ENCODE measurements at regions not wholly inside any gene's neighbourhood (a gene's known extent, or its start where the extent isn't known, plus 50 kb on each side); places are given as distances from the start of the nearest gene placed in this dataset.

- Histone ChIP-seq H3K27ac (ENCODE audit: low read depth in 2 of 2, low read length in 1 of 2) (no peak overlapping the region), H2AFZ (ENCODE audit: low read depth) (0 out of 2 replicates have a peak overlapping the region, but pooled peaks have one; percentile 58), H3K9me3 (no peaks in the 10 kb centered on the region), H3K4me1 (ENCODE audit: control insufficient read depth in 1 of 2, insufficient read depth in 2 of 2, low read depth in 1 of 2, low read length in 1 of 2) (no peaks in the 10 kb centered on the region; a peak in 1 of 4 replicates), H3K9me2 (no peaks in the 10 kb centered on the region), H3K4me2 (no peak overlapping the region), H3F3A (replicated peaks; ENCODE audit: insufficient read depth) (no peaks in the 10 kb centered on the region), H3K4me3 (ENCODE audit: low read depth in 2 of 2, low read length in 1 of 2) (0 out of 4 replicates have a peak overlapping the region, but pooled peaks of 1 of the 2 experiments have one; percentile 9), H3K36me3 (replicated peaks in 1 of 2; ENCODE audit: control insufficient read depth in 1 of 2, insufficient read depth in 2 of 2, low read length in 1 of 2) (no peaks in the 10 kb centered on the region), H3K27me3 (ENCODE audit: insufficient read depth) (no peaks in the 10 kb centered on the region), H3K79me2 (ENCODE audit: insufficient read depth) (no peaks in the 10 kb centered on the region), H3K9ac (no peak overlapping the region), H4K20me1 (ENCODE audit: insufficient read depth) (no peaks in the 10 kb centered on the region)
- POLR2A ChIA-PET: no interaction called here
- DNase-seq: peak; percentile 47
- 58% methylated on average over 6 of the region's 6 CpGs for WGBS (ENCODE audit: low lambda C conversion rate)
- CTCF ChIA-PET: interaction anchor here (0.7 to 1.6 kb wide), 7 partner anchors 13 to 738 kb away, joined by 3 to 6 read pairs (median 3); partner anchors contain the start of gene ZNF438
- TF ChIP-seq IRF3 (IDR thresholded peaks at IDR 0.05; ENCODE audit: low read depth, low read length) (no peak), SIN3A (IDR thresholded peaks at IDR 0.05; ENCODE audit: borderline replicate concordance, low read depth, low read length) (no peak), MXI1 (IDR thresholded peaks at IDR 0.05; ENCODE audit: low read depth, low read length) (peak; percentile 78), RXRA (IDR thresholded peaks at IDR 0.05; ENCODE audit: borderline replicate concordance, low read depth) (no peak), EP300 (IDR thresholded peaks at IDR 0.05; ENCODE audit: borderline replicate concordance in 1 of 2, low read depth in 1 of 2, low read length in 1 of 2) (no peak), MEF2A (IDR thresholded peaks at IDR 0.05; ENCODE audit: borderline replicate concordance, low read depth) (no peak), RAD21 (IDR thresholded peaks at IDR 0.05; ENCODE audit: low read length) (peak; percentile 68), SMC3 (IDR thresholded peaks at IDR 0.05; ENCODE audit: low read depth, low read length) (peak; percentile 58), CHD2 (IDR thresholded peaks at IDR 0.05; ENCODE audit: low read length, partially characterized antibody) (no peak), JUND (IDR thresholded peaks at IDR 0.05) (no peak), CTCF (IDR thresholded peaks at IDR 0.05) (peak; percentile 58), USF1 (IDR thresholded peaks at IDR 0.05; ENCODE audit: borderline replicate concordance, low read depth) (peak; percentile 71; the same call in 1 of the 2 replicates), USF2 (IDR thresholded peaks at IDR 0.05; ENCODE audit: borderline replicate concordance, low read depth, low read length) (peak; percentile 3; the same call in 1 of the 2 replicates), FOXJ3 (CRISPR knock-in tag; IDR thresholded peaks at IDR 0.05) (no peak), MAX (IDR thresholded peaks at IDR 0.05; ENCODE audit: low read depth) (peak; percentile 83), YY1 (IDR thresholded peaks at IDR 0.05; ENCODE audit: low read depth) (no peak), TAF1 (IDR thresholded peaks at IDR 0.05; ENCODE audit: borderline replicate concordance, low read depth, low read length) (no peak), POLR2AphosphoS5 (IDR thresholded peaks at IDR 0.05; ENCODE audit: low read depth, low read length) (no peak), RCOR1 (IDR thresholded peaks at IDR 0.05; ENCODE audit: low read length) (no peak), FOSL2 (IDR thresholded peaks at IDR 0.05; ENCODE audit: borderline replicate concordance, low read depth) (no peak), RFX5 (IDR thresholded peaks at IDR 0.05; ENCODE audit: low read length) (no peak)
Observed at GRCh38 chr10:31083765-31084184, 52.1 kb upstream of the ZNF438 start.
